ENCODE measurements at regions not wholly inside any gene's neighbourhood (a gene's known extent, or its start where the extent isn't known, plus 50 kb on each side); places are given as distances from the start of the nearest gene placed in this dataset.

- no peak for TF ChIP-seq CTCF (IDR thresholded peaks at IDR 0.05)
- no peak for TF ChIP-seq EP300 (IDR thresholded peaks at IDR 0.05)
Observed at GRCh38 chr1:84089867-84090266, 54.2 kb upstream of the PRKACB start.

Data from ovary (tissue), 3 donors.